OCI-LY7 (cell line): ENCODE measurements at regions not wholly inside any gene's neighbourhood (a gene's known extent, or its start where the extent isn't known, plus 50 kb on each side); places are given as distances from the start of the nearest gene placed in this dataset.

ENCODE experiments used
- BruUV-seq: library from RNA; stranded (reverse); fragments of 400-500 nt; replicated peaks from 2 replicates; lab custom pipeline; 2021; lab: Mats Ljungman, UMichigan
- CTCF ChIA-PET: fragments of 300-600 bp; sonication (Branson Sonifier 250); formaldehyde crosslinking; loops from one replicate; lab custom pipeline; 2022; ENCODE audit warnings: antibody characterized with exemption; ENCODE audit not compliant: unreplicated experiment; lab: Charles Lee
- POLR2A ChIA-PET: fragments of 300-600 bp; sonication (Branson Sonifier 250); formaldehyde crosslinking; loops from one replicate; lab custom pipeline; 2022; ENCODE audit warnings: antibody characterized with exemption; lab: Charles Lee
- DNase-seq: peaks from one replicate; pipeline ENCODE4 v3.0.0-alpha.2; 2015; ENCODE audit warnings: low spot score
- H2AFZ ChIP-seq: fragments of 200-600 bp; sonication (generic), shearing (Covaris generic); 2 replicates; pipeline ENCODE4 v1.6.1; 2014; ENCODE audit warnings: mild to moderate bottlenecking, antibody characterized with exemption, low read length, moderate library complexity
- H3K27ac ChIP-seq: fragments of 200-600 bp; sonication (generic); 2 replicates; pipeline ENCODE4 v1.5.1; 2014; ENCODE audit warnings: mixed run types, low read depth, mild to moderate bottlenecking, moderate library complexity, low read length, inconsistent platforms; ENCODE audit not compliant: poor library complexity, severe bottlenecking
- H3K36me3 ChIP-seq: fragments of 200-600 bp; sonication (generic); 2 replicates; pipeline ENCODE4 v1.6.1; 2014; ENCODE audit warnings: mild to moderate bottlenecking, antibody characterized with exemption, low read length, moderate library complexity, mixed read lengths; ENCODE audit not compliant: insufficient read depth
- H3K4me1 ChIP-seq: fragments of 200-600 bp; sonication (generic); 2 replicates; pipeline ENCODE4 v1.5.1; 2014; ENCODE audit warnings: mild to moderate bottlenecking, low read length; ENCODE audit not compliant: insufficient read depth, poor library complexity, severe bottlenecking
- H3K4me2 ChIP-seq: fragments of 200-600 bp; sonication (generic); 2 replicates; pipeline ENCODE4 v1.6.1; 2014; ENCODE audit warnings: mild to moderate bottlenecking, low read length
- H3K4me3 ChIP-seq: fragments of 200-600 bp; sonication (generic); 2 replicates; pipeline ENCODE4 v1.5.1; 2014; ENCODE audit warnings: mild to moderate bottlenecking, low read depth, low read length; ENCODE audit not compliant: poor library complexity, severe bottlenecking
- H3K79me2 ChIP-seq: fragments of 200-600 bp; sonication (generic); 2 replicates; pipeline ENCODE4 v1.6.1; 2016; ENCODE audit warnings: low read depth, mild to moderate bottlenecking, low read length, moderate library complexity, mixed read lengths; ENCODE audit not compliant: insufficient read depth
- H3K9me2 ChIP-seq: fragments of 200-600 bp; sonication (generic); 2 replicates; pipeline ENCODE4 v1.6.1; 2016; ENCODE audit warnings: mild to moderate bottlenecking, low read length, mixed read lengths; ENCODE audit not compliant: insufficient read depth
- H3K9me3 ChIP-seq: fragments of 200-600 bp; sonication (generic); 2 replicates; pipeline ENCODE4 v1.6.1; 2014; ENCODE audit warnings: mild to moderate bottlenecking, mixed run types, low read length, mixed read lengths
- H4K20me1 ChIP-seq: fragments of 200-600 bp; sonication (generic); 2 replicates; pipeline ENCODE4 v1.6.1; 2014; ENCODE audit warnings: mild to moderate bottlenecking, antibody characterized with exemption, low read length, moderate library complexity, mixed read lengths; ENCODE audit not compliant: insufficient read depth
- CTCF ChIP-seq: fragments of 200-600 bp; sonication (generic); conservative IDR thresholded peaks from 2 replicates; pipeline ENCODE4 v1.5.1; 2014; ENCODE audit warnings: mild to moderate bottlenecking, antibody characterized with exemption, low read length, moderate library complexity, mixed read lengths
- EZH2phosphoT487 ChIP-seq: fragments of 200-600 bp; sonication (generic); IDR thresholded peaks from 2 replicates; pipeline ENCODE4 v1.6.1; 2018; ENCODE audit warnings: low read depth, borderline replicate concordance, mild to moderate bottlenecking, mixed run types, antibody characterized with exemption, low read length, moderate library complexity, mixed read lengths
- intact Hi-C: fragments of 100-400 bp; cut with micrococcal nuclease; formaldehyde crosslinking; loops from one replicate; pipeline ENCODE4 v1.10.0; 2022; ENCODE audit not compliant: unreplicated experiment

- intact Hi-C loops = no loop called here
- Histone ChIP-seq H3K4me2 (no peak overlapping the region), H2AFZ (no peak overlapping the region), H3K4me1 (no peaks in the 10 kb centered on the region), H3K9me3 (no peaks in the 10 kb centered on the region), H3K36me3 (no peaks in the 10 kb centered on the region), H4K20me1 (no peaks in the 10 kb centered on the region), H3K9me2 (no peaks in the 10 kb centered on the region), H3K4me3 (no peak overlapping the region), H3K27ac (no peak overlapping the region), H3K79me2 (no peaks in the 10 kb centered on the region)
- no peak for DNase-seq
- BruUV-seq = no TSS peak
- TF ChIP-seq EZH2phosphoT487 (no peak), CTCF (no peak)
- ChIA-PET POLR2A (no interaction called here), CTCF (no interaction called here)
These were observed 51.7 kb upstream of the PITRM1 start for GRCh38 chr10:3224241-3224640.

- CTCF ChIA-PET = no interaction called here
- Histone ChIP-seq H3K9me3 (no peaks in the 10 kb centered on the region), H3K4me1 (no peaks in the 10 kb centered on the region), H3K36me3 (no peaks in the 10 kb centered on the region), H3K27ac (no peak overlapping the region), H4K20me1 (no peaks in the 10 kb centered on the region), H3K4me3 (no peak overlapping the region), H3K79me2 (no peaks in the 10 kb centered on the region), H3K9me2 (no peaks in the 10 kb centered on the region), H3K4me2 (no peak overlapping the region), H2AFZ (no peak overlapping the region)
- intact Hi-C loops = no loop called here
- no peak for DNase-seq
- BruUV-seq = no TSS peak
- no peak for TF ChIP-seq EZH2phosphoT487
- TF ChIP-seq CTCF = no peak
- POLR2A ChIA-PET = no interaction called here
These were observed 50.0 kb upstream of the PITRM1 start for GRCh38 chr10:3222626-3223025.
